Sigmoid colon (tissue), 4 donors: ENCODE measurements at regions not wholly inside any gene's neighbourhood (a gene's known extent, or its start where the extent isn't known, plus 50 kb on each side); places are given as distances from the start of the nearest gene placed in this dataset.

Experiments used
- EP300 ChIP-seq, 4 donors: sonication (generic); formaldehyde crosslinking; IDR thresholded peaks; one replicate each; pipeline ENCODE4 v1.6.1; 2017; ENCODE audit warnings: antibody characterized with exemption in 4 of 4
- POLR2A ChIP-seq, 2 donors: fragments of 450-650 bp; IDR thresholded peaks; one replicate each; pipeline ENCODE4 v1.6.1; 2016; ENCODE audit warnings: antibody characterized with exemption in 2 of 2, mild to moderate bottlenecking in 2 of 2, moderate library complexity in 2 of 2
- TF ChIP-seq, protein P1 (sequence below), 4 experiments: fragments of 450-650 bp in 3 of 4; fragments of 200-600 bp in 1 of 4; IDR thresholded peaks; one replicate each; pipeline ENCODE4 v1.5.1; 2016 to 2019; ENCODE audit warnings: antibody characterized with exemption in 4 of 4, mild to moderate bottlenecking in 3 of 4, moderate library complexity in 2 of 4

DNA sequence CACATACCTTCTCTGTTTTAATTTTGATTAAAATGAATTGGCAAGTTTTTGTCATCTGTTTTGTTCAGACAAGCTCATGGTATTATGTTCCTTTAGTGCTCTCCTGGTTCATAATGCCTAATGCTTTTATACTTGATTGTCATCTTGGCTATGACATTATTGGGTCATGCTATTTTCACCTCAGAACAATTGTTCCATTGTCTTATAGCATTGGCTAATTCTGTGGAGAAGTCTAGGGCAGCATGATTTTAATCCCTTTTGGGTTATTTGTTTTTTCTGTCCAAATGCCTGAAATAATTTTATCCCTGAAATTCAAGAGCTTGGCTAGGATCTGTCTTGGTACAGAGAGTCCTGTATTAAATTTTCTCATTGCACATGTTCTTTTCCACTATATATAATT, 83.8 kb upstream of the CCDC85A start:
- TF ChIP-seq EP300 (IDR thresholded peaks at IDR 0.05) = no peak
- TF ChIP-seq, protein P1, sequence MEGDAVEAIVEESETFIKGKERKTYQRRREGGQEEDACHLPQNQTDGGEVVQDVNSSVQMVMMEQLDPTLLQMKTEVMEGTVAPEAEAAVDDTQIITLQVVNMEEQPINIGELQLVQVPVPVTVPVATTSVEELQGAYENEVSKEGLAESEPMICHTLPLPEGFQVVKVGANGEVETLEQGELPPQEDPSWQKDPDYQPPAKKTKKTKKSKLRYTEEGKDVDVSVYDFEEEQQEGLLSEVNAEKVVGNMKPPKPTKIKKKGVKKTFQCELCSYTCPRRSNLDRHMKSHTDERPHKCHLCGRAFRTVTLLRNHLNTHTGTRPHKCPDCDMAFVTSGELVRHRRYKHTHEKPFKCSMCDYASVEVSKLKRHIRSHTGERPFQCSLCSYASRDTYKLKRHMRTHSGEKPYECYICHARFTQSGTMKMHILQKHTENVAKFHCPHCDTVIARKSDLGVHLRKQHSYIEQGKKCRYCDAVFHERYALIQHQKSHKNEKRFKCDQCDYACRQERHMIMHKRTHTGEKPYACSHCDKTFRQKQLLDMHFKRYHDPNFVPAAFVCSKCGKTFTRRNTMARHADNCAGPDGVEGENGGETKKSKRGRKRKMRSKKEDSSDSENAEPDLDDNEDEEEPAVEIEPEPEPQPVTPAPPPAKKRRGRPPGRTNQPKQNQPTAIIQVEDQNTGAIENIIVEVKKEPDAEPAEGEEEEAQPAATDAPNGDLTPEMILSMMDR (IDR thresholded peaks at IDR 0.05) = no peak
- TF ChIP-seq POLR2A (IDR thresholded peaks at IDR 0.05) = no peak
